RWPE1 (cell line): ENCODE measurements at regions not wholly inside any gene's neighbourhood (a gene's known extent, or its start where the extent isn't known, plus 50 kb on each side); places are given as distances from the start of the nearest gene placed in this dataset.

ENCODE experiments used
- CTCF ChIA-PET: fragments of 350-600 bp; sonication (Branson Sonifier 250); formaldehyde crosslinking; extraction: SDS; loops from one replicate; lab custom pipeline; 2021; lab: Yijun Ruan, JAX
- POLR2A ChIA-PET: fragments of 400-600 bp; formaldehyde crosslinking; extraction: SDS; loops from one replicate; lab custom pipeline; 2020; ENCODE audit warnings: antibody characterized with exemption; ENCODE audit not compliant: low non-redundant PET; lab: Yijun Ruan, JAX
- DNase-seq: peaks from one replicate; pipeline ENCODE4 v3.0.0; 2012; ENCODE audit warnings: low spot score
- H3K27ac ChIP-seq: fragments of 450-650 bp; 2 replicates; pipeline ENCODE4 v1.5.1; 2017
- TF ChIP-seq, protein P1 (sequence below): fragments of 450-650 bp; conservative IDR thresholded peaks from 2 replicates; pipeline ENCODE4 v1.5.1; 2017; ENCODE audit warnings: low read depth, mild to moderate bottlenecking

GRCh38 chr14:42214981-42215491 is 608.4 kb downstream of the LRFN5 start:
- CTCF ChIA-PET = no interaction called here
- TF ChIP-seq, protein P1, sequence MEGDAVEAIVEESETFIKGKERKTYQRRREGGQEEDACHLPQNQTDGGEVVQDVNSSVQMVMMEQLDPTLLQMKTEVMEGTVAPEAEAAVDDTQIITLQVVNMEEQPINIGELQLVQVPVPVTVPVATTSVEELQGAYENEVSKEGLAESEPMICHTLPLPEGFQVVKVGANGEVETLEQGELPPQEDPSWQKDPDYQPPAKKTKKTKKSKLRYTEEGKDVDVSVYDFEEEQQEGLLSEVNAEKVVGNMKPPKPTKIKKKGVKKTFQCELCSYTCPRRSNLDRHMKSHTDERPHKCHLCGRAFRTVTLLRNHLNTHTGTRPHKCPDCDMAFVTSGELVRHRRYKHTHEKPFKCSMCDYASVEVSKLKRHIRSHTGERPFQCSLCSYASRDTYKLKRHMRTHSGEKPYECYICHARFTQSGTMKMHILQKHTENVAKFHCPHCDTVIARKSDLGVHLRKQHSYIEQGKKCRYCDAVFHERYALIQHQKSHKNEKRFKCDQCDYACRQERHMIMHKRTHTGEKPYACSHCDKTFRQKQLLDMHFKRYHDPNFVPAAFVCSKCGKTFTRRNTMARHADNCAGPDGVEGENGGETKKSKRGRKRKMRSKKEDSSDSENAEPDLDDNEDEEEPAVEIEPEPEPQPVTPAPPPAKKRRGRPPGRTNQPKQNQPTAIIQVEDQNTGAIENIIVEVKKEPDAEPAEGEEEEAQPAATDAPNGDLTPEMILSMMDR = no peak
- POLR2A ChIA-PET = no interaction called here
- DNase-seq = peak; percentile 75
- no peak overlapping the region for H3K27ac ChIP-seq

DNA sequence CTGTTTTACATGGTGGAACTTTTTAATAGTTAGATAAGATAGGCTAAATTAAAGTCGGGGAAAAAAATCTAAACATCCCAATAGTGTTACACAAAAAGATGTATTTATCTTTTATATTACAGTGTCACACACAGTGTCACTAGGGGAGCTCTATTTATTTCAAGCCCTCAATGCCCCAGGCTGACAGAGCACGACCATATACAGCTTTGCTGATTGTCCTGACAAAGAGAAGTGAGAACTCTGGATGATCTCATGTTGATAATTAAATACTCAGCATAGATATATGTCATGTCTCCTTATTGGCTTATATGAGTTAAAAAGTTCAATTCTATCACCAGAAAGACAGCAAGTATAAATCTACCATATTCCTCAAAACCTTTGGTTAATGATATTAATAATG is 594.3 kb downstream of the LRFN5 start:
- TF ChIP-seq, protein P1 = no peak
- no peak for DNase-seq
- ChIA-PET POLR2A (no interaction called here), CTCF (no interaction called here)
- H3K27ac ChIP-seq = no peak overlapping the region

DNA sequence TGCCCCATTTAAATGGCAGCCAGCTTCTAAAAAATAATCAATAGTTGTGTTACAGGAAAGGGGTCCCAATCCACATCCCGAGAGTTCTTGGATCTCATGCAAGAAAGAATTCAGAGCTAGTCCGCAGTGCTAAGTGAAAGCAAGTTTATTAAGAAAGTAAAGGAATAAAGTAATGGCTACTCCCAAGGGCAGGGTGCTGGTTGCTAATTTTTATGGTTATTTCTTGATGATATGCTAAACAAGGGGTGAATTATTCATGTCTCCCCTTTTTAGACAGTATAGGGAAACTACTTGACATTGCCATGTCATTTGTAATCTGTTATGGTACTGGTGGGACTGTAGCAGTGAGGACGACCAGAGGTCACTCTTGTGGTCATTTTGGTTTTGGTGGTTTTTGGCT is 591.3 kb downstream of the LRFN5 start:
- ChIA-PET POLR2A (no interaction called here), CTCF (no interaction called here)
- TF ChIP-seq, protein P1 = no peak
- H3K27ac ChIP-seq = no peak overlapping the region
- no peak for DNase-seq

DNA sequence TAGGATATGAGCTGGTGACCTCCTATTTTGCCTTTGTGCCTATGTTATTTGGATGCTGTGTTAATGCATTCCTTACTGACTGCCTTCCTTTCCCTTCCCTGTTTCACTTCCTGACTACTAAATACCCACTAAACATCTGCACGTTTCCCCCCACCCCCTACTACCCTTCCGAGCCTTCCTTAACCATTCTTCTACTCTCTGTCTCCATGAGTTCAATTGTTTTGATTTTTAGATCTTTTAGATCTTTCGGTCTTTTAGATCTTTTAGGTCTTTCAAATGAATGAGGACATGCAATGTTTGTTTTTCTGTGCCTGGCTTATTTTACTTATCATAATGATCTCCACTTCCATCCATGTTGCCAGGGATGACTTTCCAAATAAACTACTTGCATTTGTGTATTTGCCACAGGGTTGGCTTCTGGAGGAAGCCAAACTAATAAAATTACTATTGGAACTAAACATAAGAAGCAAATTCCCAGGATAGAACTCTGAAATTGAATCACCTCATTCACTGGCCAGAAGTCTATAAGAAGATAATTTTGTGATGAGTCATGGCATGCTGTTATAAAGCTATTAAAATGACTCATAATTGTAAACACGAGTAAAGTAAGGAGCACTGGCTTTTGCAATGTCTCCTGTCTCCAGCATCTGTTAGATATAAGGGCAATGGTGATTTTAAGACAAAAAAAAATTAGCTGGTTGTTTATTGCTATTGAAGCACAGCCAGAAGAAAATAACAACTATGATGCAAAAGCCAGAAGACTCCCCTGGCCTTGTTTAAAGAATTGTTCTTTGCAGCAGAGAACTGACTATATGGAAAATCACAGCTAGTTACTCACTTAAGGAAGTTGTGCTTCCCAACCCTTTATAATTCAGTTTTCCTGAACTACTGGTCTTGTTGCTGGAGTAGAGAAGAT is 586.3 kb downstream of the LRFN5 start:
- H3K27ac ChIP-seq = no peak overlapping the region
- ChIA-PET POLR2A (no interaction called here), CTCF (no interaction called here)
- TF ChIP-seq, protein P1 = no peak
- DNase-seq = peak; percentile 48

- POLR2A ChIA-PET = no interaction called here
- no peak overlapping the region for H3K27ac ChIP-seq
- TF ChIP-seq, protein P1 = no peak
- no peak for DNase-seq
- CTCF ChIA-PET = no interaction called here
Measured at GRCh38 chr14:42190744-42191143, 584.1 kb downstream of the LRFN5 start.

GRCh38 chr14:42187846-42188245 is 581.2 kb downstream of the LRFN5 start:
- POLR2A ChIA-PET = no interaction called here
- TF ChIP-seq, protein P1 = no peak
- no peak overlapping the region for H3K27ac ChIP-seq
- no peak for DNase-seq
- CTCF ChIA-PET = no interaction called here
